HCT116 (cell line): ENCODE measurements at regions not wholly inside any gene's neighbourhood (a gene's known extent, or its start where the extent isn't known, plus 50 kb on each side); places are given as distances from the start of the nearest gene placed in this dataset.

Experiments used
- ATAC-seq: fragments of 200-7000 bp; cut with Tn5 transposase; 2 replicates; pipeline ENCODE4 v1.9.1; 2020; ENCODE audit warnings: mild to moderate bottlenecking, moderate library complexity
- BruUV-seq: library from RNA; stranded (reverse); fragments of 400-500 nt; replicated peaks from 2 replicates; lab custom pipeline; 2021; lab: Mats Ljungman, UMichigan
- CTCF ChIA-PET: fragments of 300-600 bp; sonication (Branson Sonifier 250); formaldehyde crosslinking; loops from one replicate; lab custom pipeline; 2021; ENCODE audit warnings: antibody characterized with exemption; lab: Charles Lee
- POLR2A ChIA-PET: fragments of 300-600, 350-600 bp; sonication (Branson Sonifier 250); formaldehyde crosslinking; loops from one replicate; lab custom pipeline; 2021; ENCODE audit warnings: antibody characterized with exemption; lab: Charles Lee
- RAD21 ChIA-PET, 2 experiments: fragments of 300-600 bp; sonication (Branson Sonifier 250); formaldehyde crosslinking; loops; one replicate each; lab custom pipeline; 2023; ENCODE audit warnings: low total read pairs in 2 of 2; ENCODE audit not compliant: uncharacterized antibody in 2 of 2, unreplicated experiment in 2 of 2, low non-redundant PET in 1 of 2; lab: Charles Lee
- DNase-seq: peaks from one replicate; pipeline ENCODE4 v3.0.0-alpha.2; 2010; ENCODE audit warnings: low read depth, low spot score
- H2AFZ ChIP-seq: fragments of 200-600 bp; shearing (Covaris generic), sonication (generic); 2 replicates; pipeline ENCODE4 v1.6.1; 2017; ENCODE audit warnings: low read depth, mixed run types, mixed read lengths, antibody characterized with exemption, low read length; ENCODE audit not compliant: poor library complexity, severe bottlenecking
- H3K27ac ChIP-seq: 2 replicates; pipeline ENCODE4 v1.5.1; 2012; ENCODE audit warnings: low read depth, low read length
- H3K27me3 ChIP-seq: fragments of 200-600 bp; sonication (generic); 2 replicates; pipeline ENCODE4 v1.6.1; 2016; ENCODE audit warnings: mixed run types, low read length, mixed read lengths; ENCODE audit not compliant: insufficient read depth
- H3K36me3 ChIP-seq, 2 experiments: fragments of 200-500 bp in 1 of 2; fragments of 200-600 bp in 1 of 2; sonication (Bioruptor generic) in 1 of 2; sonication (generic) in 1 of 2; 2 replicates each; pipeline versions ENCODE4 v1.5.1 to v1.6.1; 2014 to 2016; ENCODE audit warnings: low read length in 2 of 2, inconsistent platforms in 1 of 2, mixed read lengths in 1 of 2, mixed run types in 1 of 2; ENCODE audit not compliant: insufficient read depth in 2 of 2, control insufficient read depth in 1 of 2
- H3K4me1 ChIP-seq, 2 experiments: fragments of 200-600 bp in 1 of 2; sonication (generic) in 1 of 2; 2 replicates each; pipeline versions ENCODE4 v1.5.1 to v1.6.1; 2012 to 2017; ENCODE audit warnings: low read length in 2 of 2, inconsistent platforms in 1 of 2, mild to moderate bottlenecking in 1 of 2, mixed read lengths in 1 of 2, mixed run types in 1 of 2, moderate library complexity in 1 of 2; ENCODE audit not compliant: insufficient read depth in 2 of 2, control insufficient read depth in 1 of 2
- H3K4me2 ChIP-seq: fragments of 200-600 bp; sonication (generic); 2 replicates; pipeline ENCODE4 v1.6.1; 2017; ENCODE audit warnings: mixed run types, low read length, mixed read lengths
- H3K4me3 ChIP-seq, 2 experiments: fragments of 200-600 bp in 1 of 2; sonication (generic) in 1 of 2; replicated peaks in 1 of 2; 2 replicates each; pipeline ENCODE4 v1.5.1; 2011 to 2016; ENCODE audit warnings: low read length in 2 of 2, control low read depth in 1 of 2, low read depth in 1 of 2, mild to moderate bottlenecking in 1 of 2, mixed read lengths in 1 of 2, mixed run types in 1 of 2
- H3K79me2 ChIP-seq: fragments of 200-600 bp; sonication (generic); 2 replicates; pipeline ENCODE4 v1.6.1; 2017; ENCODE audit warnings: mild to moderate bottlenecking, mixed run types, low read length, moderate library complexity, mixed read lengths; ENCODE audit not compliant: insufficient read depth
- H3K9ac ChIP-seq: fragments of 200-600 bp; sonication (generic); 2 replicates; pipeline ENCODE4 v1.6.1; 2016; ENCODE audit warnings: low read length, mixed read lengths
- H3K9me2 ChIP-seq: fragments of 200-600 bp; sonication (generic), shearing (Covaris generic); 2 replicates; pipeline ENCODE4 v1.6.1; 2017; ENCODE audit warnings: mixed run types, mild to moderate bottlenecking, moderate library complexity; ENCODE audit not compliant: insufficient read depth
- H3K9me3 ChIP-seq, 2 experiments: fragments of 200-500 bp in 1 of 2; fragments of 200-600 bp in 1 of 2; sonication (Bioruptor generic) in 1 of 2; sonication (generic) in 1 of 2; 2 replicates each; pipeline ENCODE4 v1.6.1; 2014 to 2017; ENCODE audit warnings: low read length in 2 of 2, mixed read lengths in 2 of 2, inconsistent platforms in 1 of 2, low read depth in 1 of 2, mild to moderate bottlenecking in 1 of 2, mixed run types in 1 of 2, moderate library complexity in 1 of 2; ENCODE audit not compliant: control insufficient read depth in 1 of 2, insufficient read depth in 1 of 2
- H4K20me1 ChIP-seq: fragments of 200-600 bp; sonication (generic), shearing (Covaris generic); 2 replicates; pipeline ENCODE4 v1.6.1; 2017; ENCODE audit warnings: mixed run types, mild to moderate bottlenecking, moderate library complexity; ENCODE audit not compliant: insufficient read depth
- ATF3 ChIP-seq: IDR thresholded peaks from 2 replicates; pipeline ENCODE4 v1.6.1; 2012
- CEBPB ChIP-seq: IDR thresholded peaks from 2 replicates; pipeline ENCODE4 v1.6.1; 2012; ENCODE audit warnings: low read depth
- CTCF ChIP-seq, 3 experiments: fragments of 200-600 bp in 1 of 3; sonication (generic) in 1 of 3; IDR thresholded peaks in 2 of 3; conservative IDR thresholded peaks in 1 of 3; 2 replicates each; pipeline ENCODE4 v1.5.1; 2012 to 2017; ENCODE audit warnings: low read depth in 2 of 3, low read length in 2 of 3, antibody characterized with exemption in 1 of 3, borderline replicate concordance in 1 of 3, control low read depth in 1 of 3, mild to moderate bottlenecking in 1 of 3, mixed read lengths in 1 of 3, mixed run types in 1 of 3, moderate library complexity in 1 of 3; ENCODE audit not compliant: insufficient read depth in 1 of 3
- EZH2 ChIP-seq: fragments of 200-600 bp; sonication (generic); IDR thresholded peaks from 2 replicates; pipeline ENCODE4 v1.6.1; 2017; ENCODE audit warnings: antibody characterized with exemption, mixed run types
- EZH2phosphoT487 ChIP-seq: fragments of 200-600 bp; IDR thresholded peaks from 2 replicates; pipeline ENCODE4 v1.6.1; 2018; ENCODE audit warnings: antibody characterized with exemption, borderline replicate concordance
- FOSL1 ChIP-seq: IDR thresholded peaks from 2 replicates; pipeline ENCODE4 v1.6.1; 2012; ENCODE audit warnings: low read depth
- POLR2A ChIP-seq: IDR thresholded peaks from 2 replicates; pipeline ENCODE4 v1.7.0; 2011; ENCODE audit warnings: borderline replicate concordance; ENCODE audit not compliant: insufficient read depth, insufficient read length; ENCODE audit errors: extremely low read depth
- RAD21 ChIP-seq: IDR thresholded peaks from 2 replicates; pipeline ENCODE4 v1.6.1; 2012; ENCODE audit warnings: low read depth, mild to moderate bottlenecking
- SIN3A ChIP-seq: IDR thresholded peaks from 2 replicates; pipeline ENCODE4 v1.6.1; 2012; ENCODE audit warnings: low read depth
- SP1 ChIP-seq: IDR thresholded peaks from 2 replicates; pipeline ENCODE4 v1.6.1; 2012; ENCODE audit warnings: low read depth
- SRF ChIP-seq: IDR thresholded peaks from 2 replicates; pipeline ENCODE4 v1.6.1; 2012; ENCODE audit warnings: low read depth
- YY1 ChIP-seq: IDR thresholded peaks from 2 replicates; pipeline ENCODE4 v1.6.1; 2011; ENCODE audit warnings: low read length, low read depth, moderate library complexity, mild to moderate bottlenecking; ENCODE audit not compliant: insufficient replicate concordance; ENCODE audit errors: extremely low read depth
- ZBTB33 ChIP-seq: IDR thresholded peaks from 2 replicates; pipeline ENCODE4 v1.6.1; 2011; ENCODE audit warnings: mild to moderate bottlenecking, low read length, moderate library complexity; ENCODE audit not compliant: insufficient replicate concordance; ENCODE audit errors: extremely low read depth
- ZNF274 ChIP-seq: fragments of 200-500 bp; sonication (Bioruptor generic); IDR thresholded peaks from 2 replicates; pipeline ENCODE4 v1.6.1; 2014; ENCODE audit warnings: mild to moderate bottlenecking, low read depth, low read length, inconsistent platforms
- intact Hi-C: fragments of 100-400 bp; cut with micrococcal nuclease; formaldehyde crosslinking; loops from 2 replicates; pipeline ENCODE4 v1.10.0; 2022

GRCh38 chr2:122636097-122636496, 880.6 kb downstream of the TSN start:
- no peak overlapping the region for H3K4me2 ChIP-seq
- no peaks in the 10 kb centered on the region for H3K9me2 ChIP-seq
- H4K20me1 ChIP-seq, result no peaks in the 10 kb centered on the region
- H3K36me3 ChIP-seq, result no peaks in the 10 kb centered on the region
- intact Hi-C loops, result no loop called here
- no peaks in the 10 kb centered on the region for H3K27me3 ChIP-seq
- TF ChIP-seq EZH2phosphoT487 (no peak), ATF3 (no peak), EZH2 (no peak), ZBTB33 (no peak), RAD21 (no peak), YY1 (no peak), CEBPB (no peak), SP1 (no peak), FOSL1 (no peak), SRF (no peak), ZNF274 (no peak), SIN3A (no peak), CTCF (IDR thresholded peaks at IDR 0.05 in 2 of 3, conservative IDR thresholded peaks at IDR 0.05 in 1 of 3; ENCODE audit: borderline replicate concordance in 1 of 3, insufficient read depth in 1 of 3, low read depth in 2 of 3, low read length in 2 of 3) (no peak), POLR2A (no peak)
- DNase-seq, result no peak
- H3K9me3 ChIP-seq, result peaks cover 6 to 15% of the 10 kb centered on the region in 2 experiments; a peak in 2 of 4 replicates
- no peak overlapping the region for H3K27ac ChIP-seq
- RAD21 ChIA-PET, result no interaction called here
- no peaks in the 10 kb centered on the region for H3K79me2 ChIP-seq
- H3K4me3 ChIP-seq, result no peak overlapping the region
- ATAC-seq, result no peak
- no peak overlapping the region for H2AFZ ChIP-seq
- no peak overlapping the region for H3K9ac ChIP-seq
- no peaks in the 10 kb centered on the region for H3K4me1 ChIP-seq
- POLR2A ChIA-PET, result no interaction called here
- BruUV-seq, result no TSS peak
- CTCF ChIA-PET, result no interaction called here
